ENCODE measurements at regions not wholly inside any gene's neighbourhood (a gene's known extent, or its start where the extent isn't known, plus 50 kb on each side); places are given as distances from the start of the nearest gene placed in this dataset. TPM values are rescaled to one million over a fixed set of nuclear protein-coding genes. Genes with fewer than 3 reads are reported as not detected.
A peak's percentile ranks its signal among the peaks of the same experiment; 100 is the strongest.

MicroRNAs in the stretch of these regions (microRNA counts, 767-probe panel; counts per million panel counts)
- microRNA hsa-miR-101-3p = 879 counts per million, percentile 95 among the panel's probes with 10 or more counts

Small RNA genes lying in the stretch of these regions (microRNA-seq; reads per million reads assigned to microRNA genes)
- gene MIR101-1 (ENCODE audit: borderline microRNAs expressed in 2 of 2, borderline number of aligned reads in 2 of 2, borderline replicate concordance in 1 of 2) (0.46 to 2.8 reads per million in 2 experiments), gene MIR3671 (ENCODE audit: borderline microRNAs expressed in 2 of 2, borderline number of aligned reads in 2 of 2, borderline replicate concordance in 1 of 2) (0 reads per million in 2 experiments)

Small RNA genes lying in the stretch of these regions (small RNA-seq; reads per million reads assigned to genes)
- gene MIR101-1 (ENCODE audit: insufficient read depth) (51.4 reads per million, percentile 96 among the genes with 10 or more reads in this experiment), gene MIR3671 (ENCODE audit: insufficient read depth) (not detected), gene MRPS21P1 (ENCODE audit: insufficient read depth) (not detected), gene RNU6-1176P (ENCODE audit: insufficient read depth) (not detected)

All from H1 (cell line).